ENCODE measurements at regions not wholly inside any gene's neighbourhood (a gene's known extent, or its start where the extent isn't known, plus 50 kb on each side); places are given as distances from the start of the nearest gene placed in this dataset.

- TF ChIP-seq CTCF (IDR thresholded peaks at IDR 0.05) (no peak), EP300 (IDR thresholded peaks at IDR 0.05) (no peak), POLR2A (IDR thresholded peaks at IDR 0.05) (no peak)
These were observed 124.4 kb upstream of the SDK2 start for GRCh38 chr17:73768691-73769090.
